Thymus (tissue), 11 donors: ENCODE measurements at regions not wholly inside any gene's neighbourhood (a gene's known extent, or its start where the extent isn't known, plus 50 kb on each side); places are given as distances from the start of the nearest gene placed in this dataset.
A peak's percentile ranks its signal among the peaks of the same experiment; 100 is the strongest.

Experiments
- DNase-seq, 9 donors: peaks; one replicate each; pipeline ENCODE4 v3.0.0-alpha.2; 2013; ENCODE audit warnings: low spot score in 9 of 9, low read depth in 6 of 9, missing footprints in 1 of 9
- H3K27ac ChIP-seq, 2 donors: one replicate each; pipeline ENCODE4 v1.5.1; 2013; ENCODE audit warnings: control low read depth in 1 of 2, low read depth in 1 of 2, low read length in 1 of 2, mild to moderate bottlenecking in 1 of 2, moderate library complexity in 1 of 2
- H3K27me3 ChIP-seq, 2 donors: one replicate each; pipeline ENCODE4 v1.5.1; 2013; ENCODE audit warnings: low read length in 1 of 2; ENCODE audit not compliant: control insufficient read depth in 2 of 2, insufficient read depth in 1 of 2
- H3K36me3 ChIP-seq, 2 donors: one replicate each; pipeline ENCODE4 v1.5.1; 2013; ENCODE audit warnings: low read length in 1 of 2, mild to moderate bottlenecking in 1 of 2, moderate library complexity in 1 of 2; ENCODE audit not compliant: control insufficient read depth in 2 of 2, insufficient read depth in 2 of 2
- H3K4me1 ChIP-seq, 2 donors: one replicate each; pipeline ENCODE4 v1.5.1; 2013; ENCODE audit warnings: low read length in 2 of 2; ENCODE audit not compliant: control insufficient read depth in 2 of 2, insufficient read depth in 2 of 2
- H3K4me3 ChIP-seq, 2 donors: one replicate each; pipeline ENCODE4 v1.5.1; 2013; ENCODE audit warnings: low read length in 2 of 2, control low read depth in 1 of 2, mild to moderate bottlenecking in 1 of 2
- H3K9me3 ChIP-seq, 2 donors: one replicate each; pipeline ENCODE4 v1.5.1; 2013; ENCODE audit warnings: low read length in 1 of 2, mild to moderate bottlenecking in 1 of 2; ENCODE audit not compliant: control insufficient read depth in 2 of 2, insufficient read depth in 1 of 2
- WGBS: extraction: QIAGEN DNeasy Blood & Tissue Kit; methylation state at CpG from one replicate; pipeline ENCODE4 v1.1.7; 2013; 5-methylcytosine and 5-hydroxymethylcytosine counted together
- donor health status: healthy.

DNA sequence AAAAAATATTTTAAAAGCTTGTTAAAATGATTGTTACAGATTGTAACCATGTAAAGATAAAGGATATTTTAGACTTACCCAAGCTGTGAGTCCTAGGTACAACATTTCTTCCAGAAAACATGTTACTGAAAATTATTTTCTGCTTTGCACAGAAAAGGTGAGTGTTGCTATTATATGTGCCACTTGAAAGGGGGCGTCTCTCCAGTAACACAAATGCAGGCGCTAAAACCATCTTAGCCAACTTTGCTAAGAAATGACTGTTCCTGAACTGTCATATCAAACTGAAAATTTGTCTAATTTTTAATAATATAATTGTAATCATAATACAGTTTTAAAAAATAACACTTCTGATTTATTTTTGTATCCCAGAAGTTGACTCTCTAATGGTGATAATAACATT, 75.6 kb upstream of the KRAS start:
- 97% methylated on average over 2 of the region's 2 CpGs for WGBS
- H3K27me3 ChIP-seq, result no peaks in the 10 kb centered on the region
- no peak overlapping the region for H3K27ac ChIP-seq
- H3K4me1 ChIP-seq, result peaks cover 19 to 20% of the 10 kb centered on the region in 2 donors
- H3K36me3 ChIP-seq, result no peaks in the 10 kb centered on the region
- no peak overlapping the region for H3K4me3 ChIP-seq
- DNase-seq, result no peak
- no peaks in the 10 kb centered on the region for H3K9me3 ChIP-seq

DNA sequence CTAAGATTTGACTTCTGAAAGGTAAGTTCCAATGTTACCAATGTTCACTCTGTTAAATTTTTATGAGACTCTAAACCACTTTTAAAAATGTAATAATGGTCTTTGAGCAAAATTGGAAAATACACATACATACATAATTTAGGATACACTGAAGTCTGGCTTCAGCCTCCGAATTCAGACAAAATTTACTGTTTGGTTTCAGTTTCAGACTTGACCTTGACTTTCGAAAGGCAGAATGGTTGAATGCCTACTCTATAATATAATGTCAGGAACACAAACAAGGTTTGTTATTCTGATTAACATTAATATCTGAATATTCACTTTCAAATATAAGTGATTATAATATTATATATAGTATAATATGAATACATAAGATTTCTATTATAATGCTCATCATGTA, 74.1 kb upstream of the KRAS start:
- WGBS, result 87% methylated on average over 2 of the region's 2 CpGs
- peaks cover 18 to 24% of the 10 kb centered on the region in 2 donors for H3K4me1 ChIP-seq
- no peaks in the 10 kb centered on the region for H3K27me3 ChIP-seq
- H3K4me3 ChIP-seq, result no peak overlapping the region
- H3K9me3 ChIP-seq, result no peaks in the 10 kb centered on the region
- no peak overlapping the region for H3K27ac ChIP-seq
- DNase-seq, result no peak
- no peaks in the 10 kb centered on the region for H3K36me3 ChIP-seq

DNA sequence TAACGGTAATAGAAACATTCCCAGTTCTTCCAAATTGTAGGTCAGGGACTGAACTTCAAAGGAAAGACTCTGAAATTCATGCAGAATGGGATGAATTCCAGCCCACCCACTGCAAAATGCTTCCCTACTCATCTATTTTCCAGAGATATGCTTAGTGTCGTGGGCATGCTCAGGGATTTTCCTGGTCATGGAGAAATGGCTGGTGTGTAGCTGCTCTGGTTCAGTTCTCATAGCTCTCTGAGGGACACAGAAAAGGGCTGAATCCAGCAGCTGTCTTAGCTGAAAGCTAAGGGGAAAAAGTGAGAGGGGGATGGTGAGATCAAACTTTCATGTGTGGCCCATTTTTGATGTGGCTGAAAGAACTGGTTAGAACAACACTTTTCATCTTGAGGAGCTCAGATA, 72.9 kb upstream of the KRAS start:
- Histone ChIP-seq H3K27ac (peak overlapping the region; percentile 22 to 46), H3K36me3 (no peaks in the 10 kb centered on the region), H3K27me3 (no peaks in the 10 kb centered on the region), H3K4me3 (no peak overlapping the region), H3K9me3 (no peaks in the 10 kb centered on the region), H3K4me1 (peaks cover 18 to 24% of the 10 kb centered on the region in 2 donors)
- DNase-seq, result peak in 6 of 9 donors; percentile 57 to 86 (median 67)
- WGBS, result 91% methylated on average over 2 of the region's 2 CpGs

DNA sequence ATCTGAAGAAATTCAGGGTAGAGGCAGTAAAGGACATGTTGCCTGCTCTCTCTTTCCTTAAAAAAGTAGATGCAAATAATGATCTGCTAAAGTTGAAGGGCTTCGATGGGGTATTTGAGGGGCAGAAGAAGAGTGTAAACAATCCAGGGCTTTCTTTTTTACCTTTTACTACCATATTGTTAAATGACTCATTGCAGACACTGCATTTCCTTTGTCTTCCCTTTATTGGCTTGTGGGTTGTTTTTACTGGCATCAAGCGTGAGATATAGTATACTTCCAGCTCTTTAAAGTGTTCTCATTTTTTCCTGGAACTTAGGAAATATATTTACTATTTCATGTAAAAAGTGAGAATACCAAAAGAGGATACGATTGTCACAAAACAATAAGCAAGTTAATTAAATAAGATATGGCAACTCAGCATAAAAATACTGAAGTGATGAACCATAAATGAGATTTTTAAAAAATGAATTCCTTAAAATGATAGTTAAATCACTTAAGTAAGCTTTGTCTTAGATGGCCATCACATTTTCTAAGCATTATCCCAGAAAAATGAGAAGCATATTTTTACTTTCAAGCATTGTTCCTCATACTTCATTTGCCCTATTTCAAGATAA, 72.3 kb upstream of the KRAS start:
- Histone ChIP-seq H3K4me1 (peaks cover 18 to 24% of the 10 kb centered on the region in 2 donors), H3K27me3 (no peaks in the 10 kb centered on the region), H3K4me3 (no peak overlapping the region), H3K27ac (peak overlapping the region; percentile 9 to 74), H3K36me3 (no peaks in the 10 kb centered on the region), H3K9me3 (no peaks in the 10 kb centered on the region)
- DNase-seq, result peak in 1 of 9 donors; percentile 54
- 40% methylated on average over 3 of the region's 3 CpGs for WGBS

DNA sequence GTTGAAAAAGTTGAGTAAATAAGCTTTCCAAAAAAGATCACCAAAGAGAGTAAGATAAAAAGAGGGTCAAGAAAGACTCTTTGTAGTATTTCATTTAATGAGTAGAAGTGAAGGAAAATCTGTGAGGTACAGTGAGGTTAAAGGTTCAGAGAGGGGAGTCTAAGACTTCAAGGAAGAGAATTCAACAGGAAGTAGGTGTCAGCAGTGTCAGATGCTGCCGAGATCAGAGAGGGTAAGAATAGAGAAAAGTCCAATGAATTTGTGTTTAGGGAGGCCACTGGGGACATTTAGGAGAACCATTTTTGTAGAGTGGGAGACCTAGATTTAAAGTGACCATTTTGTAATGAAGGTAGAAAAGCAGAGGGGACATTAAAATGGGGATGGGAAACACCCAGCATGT, 71.6 kb upstream of the KRAS start:
- H3K4me3 ChIP-seq, result no peak overlapping the region
- H3K4me1 ChIP-seq, result peaks cover 18 to 24% of the 10 kb centered on the region in 2 donors
- peak in 7 of 9 donors; percentile 23 to 74 (median 43) for DNase-seq
- no peaks in the 10 kb centered on the region for H3K27me3 ChIP-seq
- 0% methylated on average over 1 of the region's 1 CpG for WGBS
- no peaks in the 10 kb centered on the region for H3K36me3 ChIP-seq
- peak overlapping the region; percentile 9 to 74 for H3K27ac ChIP-seq
- no peaks in the 10 kb centered on the region for H3K9me3 ChIP-seq

DNA sequence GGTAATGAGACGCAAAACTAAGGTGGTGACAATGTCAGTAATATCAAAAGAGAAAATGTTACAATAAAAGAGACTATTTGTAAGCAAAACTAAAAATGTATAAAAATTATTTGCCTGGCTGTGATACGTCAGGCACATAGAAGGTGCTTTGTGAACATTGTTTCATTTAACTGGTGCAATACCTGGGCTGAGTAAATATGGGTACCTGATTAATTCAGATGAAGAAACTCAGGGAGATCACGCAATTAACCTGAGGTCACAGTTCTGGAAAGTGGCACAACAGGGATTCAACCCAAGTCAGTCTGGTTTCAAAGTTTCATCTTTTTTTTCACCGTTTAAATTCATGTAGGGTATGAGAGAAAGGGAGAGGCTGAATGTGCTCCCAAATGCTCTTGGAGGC, 71.0 kb upstream of the KRAS start:
- DNase-seq, result no peak
- Histone ChIP-seq H3K4me3 (no peak overlapping the region), H3K4me1 (peaks cover 18 to 24% of the 10 kb centered on the region in 2 donors)

DNA sequence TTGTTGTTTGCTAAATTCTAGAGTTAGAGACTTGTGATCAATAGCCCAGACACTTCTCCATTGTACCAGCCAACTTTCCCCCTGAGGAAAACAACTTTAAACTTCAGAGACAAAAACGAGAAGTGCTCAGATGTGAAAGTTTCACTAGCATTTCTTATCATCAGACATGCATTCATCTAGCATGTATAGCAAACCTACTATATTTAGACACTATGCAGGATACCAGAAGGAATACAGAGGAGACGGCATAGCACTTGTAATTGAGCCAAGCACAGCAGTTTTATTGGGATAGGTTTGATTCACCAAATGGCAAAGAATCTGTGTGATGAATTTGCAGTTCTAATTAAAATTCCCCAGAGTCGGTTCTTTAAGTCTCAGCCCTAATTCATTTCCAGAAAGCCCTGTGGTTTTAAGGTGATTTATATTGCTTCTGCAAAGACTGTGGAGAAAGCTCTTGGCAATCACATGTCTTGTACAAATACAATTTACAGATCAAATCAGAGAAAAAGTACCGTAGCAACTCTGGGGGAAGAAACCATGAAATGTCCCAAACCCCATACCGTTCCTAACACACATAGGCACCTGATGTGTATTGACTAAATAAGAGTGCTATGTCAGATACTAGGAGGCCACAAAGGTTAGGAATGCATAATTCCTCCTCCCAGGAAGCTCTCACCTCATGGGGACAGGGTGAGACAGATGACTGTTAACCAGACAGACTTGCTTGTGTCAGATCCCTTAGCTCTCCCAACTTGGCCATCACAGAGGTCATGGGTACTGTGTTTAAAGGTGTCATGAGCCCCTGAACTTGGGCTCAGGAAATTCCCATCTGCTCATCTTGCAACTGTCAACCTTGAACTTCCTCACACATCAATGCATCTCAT, 69.6 kb upstream of the KRAS start:
- no peak overlapping the region for H3K27ac ChIP-seq
- no peaks in the 10 kb centered on the region for H3K27me3 ChIP-seq
- no peaks in the 10 kb centered on the region for H3K36me3 ChIP-seq
- no peaks in the 10 kb centered on the region for H3K9me3 ChIP-seq
- peaks cover 18 to 24% of the 10 kb centered on the region in 2 donors for H3K4me1 ChIP-seq
- no peak overlapping the region for H3K4me3 ChIP-seq
- WGBS, result 31% methylated on average over 5 of the region's 5 CpGs
- DNase-seq, result peak in 1 of 9 donors; percentile 21

More for the DNA sequence above, 71.0 kb upstream of the KRAS start:
- Histone ChIP-seq H3K9me3 (no peaks in the 10 kb centered on the region), H3K27me3 (no peaks in the 10 kb centered on the region), H3K36me3 (no peaks in the 10 kb centered on the region), H3K27ac (no peak overlapping the region)
- 95% methylated on average over 4 of the region's 4 CpGs for WGBS

DNA sequence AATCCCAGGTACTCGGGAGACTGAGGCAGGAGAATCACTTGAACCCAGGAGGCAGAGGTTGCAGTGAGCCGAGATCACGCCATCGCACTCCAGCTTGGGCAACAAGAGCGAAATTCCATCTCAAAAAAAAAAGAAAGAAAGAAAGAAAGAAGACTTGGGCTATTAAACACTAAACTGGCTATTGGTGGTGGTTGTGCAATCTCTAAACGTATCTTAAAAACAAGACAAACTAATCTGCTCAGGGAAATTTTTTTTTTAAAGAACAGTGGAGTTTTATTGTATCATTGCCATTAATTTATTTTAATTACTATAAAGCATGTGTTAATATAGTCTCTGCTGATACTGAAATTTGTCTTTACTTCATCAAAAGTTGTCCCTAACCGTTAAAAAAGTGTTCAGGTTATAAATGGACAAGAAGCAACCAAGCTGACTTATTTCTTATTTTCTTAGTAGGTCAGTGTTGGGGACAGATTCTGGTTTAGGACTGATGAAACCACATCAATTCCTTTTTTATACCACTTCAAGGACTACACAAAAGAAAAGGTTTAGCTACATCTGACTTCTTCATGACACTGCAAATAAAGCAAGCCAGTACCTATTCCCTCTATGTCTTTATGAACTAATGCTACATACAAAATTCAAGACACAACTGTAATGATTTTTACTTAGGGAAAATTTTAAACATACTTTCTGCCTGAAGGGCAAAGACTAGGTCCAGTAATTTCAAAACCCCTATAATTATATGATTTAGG, 68.7 kb upstream of the KRAS start:
- no peaks in the 10 kb centered on the region for H3K27me3 ChIP-seq
- DNase-seq, result no peak
- no peaks in the 10 kb centered on the region for H3K9me3 ChIP-seq
- H3K36me3 ChIP-seq, result no peaks in the 10 kb centered on the region
- WGBS, result 97% methylated on average over 7 of the region's 7 CpGs
- H3K27ac ChIP-seq, result no peak overlapping the region
- H3K4me1 ChIP-seq, result peaks cover 18 to 24% of the 10 kb centered on the region in 2 donors
- no peak overlapping the region for H3K4me3 ChIP-seq

DNA sequence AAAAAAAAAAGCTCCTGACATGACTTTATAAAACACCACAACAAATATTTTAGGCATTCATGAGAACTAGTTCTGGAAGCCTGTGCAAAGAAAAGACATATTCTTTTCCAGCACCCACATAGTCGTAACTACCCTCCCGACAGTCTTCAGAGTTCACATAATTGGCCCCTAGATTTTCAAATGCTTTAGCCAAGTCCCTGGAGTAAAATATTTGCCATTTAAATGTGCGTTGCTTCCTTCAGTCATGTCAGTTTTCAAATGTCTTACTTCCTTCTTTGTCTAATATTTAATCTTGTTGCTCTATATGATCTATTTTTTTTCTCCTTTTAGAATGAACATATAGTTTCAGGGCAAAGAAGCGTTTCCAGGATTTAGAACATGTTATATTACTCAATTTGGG, 66.8 kb upstream of the KRAS start:
- Histone ChIP-seq H3K27ac (no peak overlapping the region), H3K36me3 (no peaks in the 10 kb centered on the region), H3K4me1 (peaks cover 3 to 11% of the 10 kb centered on the region in 2 donors), H3K4me3 (no peak overlapping the region), H3K9me3 (no peaks in the 10 kb centered on the region), H3K27me3 (no peaks in the 10 kb centered on the region)
- WGBS, result 94% methylated on average over 4 of the region's 4 CpGs
- no peak for DNase-seq
